GM12872 (cell line): ENCODE measurements at regions not wholly inside any gene's neighbourhood (a gene's known extent, or its start where the extent isn't known, plus 50 kb on each side); places are given as distances from the start of the nearest gene placed in this dataset.

Experiments used
- TF ChIP-seq, protein P1 (sequence below): IDR thresholded peaks from 3 replicates; pipeline ENCODE4 v1.5.1; 2011; ENCODE audit warnings: low read depth, mild to moderate bottlenecking, low read length, moderate library complexity; ENCODE audit not compliant: insufficient read depth

DNA sequence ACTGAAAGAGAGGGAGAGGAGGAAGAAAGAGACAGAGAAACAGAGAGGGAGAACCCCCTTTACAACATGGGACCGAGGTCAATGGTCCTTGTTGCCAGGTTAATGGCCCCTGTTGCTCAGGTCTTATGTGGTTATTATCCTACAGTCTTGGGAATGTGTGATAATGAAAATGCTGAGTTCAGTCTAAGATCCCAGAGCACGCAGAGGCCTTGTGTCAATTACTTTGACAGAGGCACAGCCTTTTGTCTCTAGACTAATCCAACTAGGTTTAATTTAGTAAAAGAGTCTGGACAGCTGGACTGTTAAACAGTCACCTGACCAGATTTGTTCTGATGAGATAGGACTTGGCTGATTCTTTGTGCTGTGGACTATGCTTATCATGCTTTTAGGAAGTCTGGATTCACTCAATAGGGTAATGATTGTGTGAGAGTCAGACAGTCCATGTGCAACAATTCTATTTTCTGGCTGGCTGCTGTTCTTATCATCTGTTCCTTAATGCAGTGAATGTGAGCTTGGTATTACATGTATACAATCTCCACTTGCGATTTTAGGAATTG, 157.4 kb upstream of the MAGI2 start:
- TF ChIP-seq, protein P1, sequence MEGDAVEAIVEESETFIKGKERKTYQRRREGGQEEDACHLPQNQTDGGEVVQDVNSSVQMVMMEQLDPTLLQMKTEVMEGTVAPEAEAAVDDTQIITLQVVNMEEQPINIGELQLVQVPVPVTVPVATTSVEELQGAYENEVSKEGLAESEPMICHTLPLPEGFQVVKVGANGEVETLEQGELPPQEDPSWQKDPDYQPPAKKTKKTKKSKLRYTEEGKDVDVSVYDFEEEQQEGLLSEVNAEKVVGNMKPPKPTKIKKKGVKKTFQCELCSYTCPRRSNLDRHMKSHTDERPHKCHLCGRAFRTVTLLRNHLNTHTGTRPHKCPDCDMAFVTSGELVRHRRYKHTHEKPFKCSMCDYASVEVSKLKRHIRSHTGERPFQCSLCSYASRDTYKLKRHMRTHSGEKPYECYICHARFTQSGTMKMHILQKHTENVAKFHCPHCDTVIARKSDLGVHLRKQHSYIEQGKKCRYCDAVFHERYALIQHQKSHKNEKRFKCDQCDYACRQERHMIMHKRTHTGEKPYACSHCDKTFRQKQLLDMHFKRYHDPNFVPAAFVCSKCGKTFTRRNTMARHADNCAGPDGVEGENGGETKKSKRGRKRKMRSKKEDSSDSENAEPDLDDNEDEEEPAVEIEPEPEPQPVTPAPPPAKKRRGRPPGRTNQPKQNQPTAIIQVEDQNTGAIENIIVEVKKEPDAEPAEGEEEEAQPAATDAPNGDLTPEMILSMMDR: no peak

DNA sequence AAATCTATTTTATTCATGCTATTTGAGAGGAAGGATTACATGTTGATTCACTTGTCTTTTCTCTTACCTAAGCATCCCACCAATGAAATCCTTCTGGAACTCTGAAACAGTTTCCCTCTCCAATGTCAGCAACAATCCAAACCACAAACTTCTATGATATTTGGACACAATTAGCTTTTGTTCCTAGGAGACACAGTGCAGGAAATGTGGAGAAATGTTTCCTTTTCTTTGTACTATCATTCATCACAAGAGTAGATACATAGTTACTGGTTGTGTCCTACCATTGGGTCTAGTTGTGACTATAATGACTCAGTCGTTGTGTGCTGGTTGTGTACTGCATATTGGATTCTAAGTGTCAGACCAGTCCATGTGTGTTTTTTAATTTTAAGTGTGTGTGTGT, 156.8 kb upstream of the MAGI2 start:
- TF ChIP-seq, protein P1: no peak

DNA sequence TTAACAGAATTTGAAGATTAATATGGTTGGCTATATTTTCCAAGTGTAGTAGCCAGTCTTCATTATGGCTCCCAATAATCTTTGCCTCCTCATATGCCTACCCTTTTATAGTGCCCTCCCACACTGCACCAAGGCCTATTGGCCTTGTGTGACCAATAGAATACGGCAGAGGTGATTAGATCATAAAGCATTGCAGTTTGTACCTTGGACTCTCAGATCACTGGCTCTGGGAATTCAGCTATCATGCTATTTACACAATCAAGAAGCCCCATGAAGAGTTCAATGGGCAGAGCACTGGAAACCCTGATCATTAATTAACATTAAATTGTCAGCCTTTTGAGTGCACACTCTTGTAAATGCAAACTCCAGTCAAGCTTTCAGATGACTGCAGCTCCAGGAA, 154.5 kb upstream of the MAGI2 start:
- TF ChIP-seq, protein P1: no peak

DNA sequence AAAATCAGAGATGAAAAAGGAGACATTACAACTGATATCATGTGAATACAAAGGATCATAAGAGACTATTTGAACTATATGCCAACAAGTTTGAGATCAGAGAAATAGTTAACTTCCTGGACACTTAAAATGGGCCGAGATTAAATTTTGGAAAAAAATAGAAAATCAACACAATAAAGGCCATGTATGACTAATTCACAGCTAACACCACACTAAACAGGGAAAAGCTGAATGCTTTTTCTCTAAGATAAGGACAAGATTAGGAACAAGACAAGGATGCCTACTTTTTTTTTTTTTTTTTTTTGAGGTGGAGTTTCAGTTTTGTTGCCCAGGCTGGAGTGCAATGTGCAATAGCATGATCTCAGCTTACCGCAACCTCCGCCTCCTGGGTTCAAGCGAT, 151.4 kb upstream of the MAGI2 start:
- TF ChIP-seq, protein P1: no peak

GRCh38 chr7:79598351-79598750, 144.9 kb upstream of the MAGI2 start:
- TF ChIP-seq, protein P1: no peak

GRCh38 chr7:79593866-79594301, 140.4 kb upstream of the MAGI2 start:
- TF ChIP-seq, protein P1: no peak

- TF ChIP-seq, protein P1: no peak
Measured at GRCh38 chr7:79590916-79591623, 137.6 kb upstream of the MAGI2 start.
